WTC11 (cell line): ENCODE measurements at regions not wholly inside any gene's neighbourhood (a gene's known extent, or its start where the extent isn't known, plus 50 kb on each side); places are given as distances from the start of the nearest gene placed in this dataset.

Experiments used
- ATAC-seq: fragments of 200-7000 bp; cut with Tn5 transposase; 2 replicates; pipeline ENCODE4 v1.10.0; 2021; ENCODE audit warnings: mild to moderate bottlenecking, moderate library complexity
- CTCF ChIA-PET: fragments of 300-600 bp; sonication (Branson Sonifier 250); formaldehyde crosslinking; loops from one replicate; lab custom pipeline; 2021; ENCODE audit warnings: antibody characterized with exemption; lab: Charles Lee
- POLR2A ChIA-PET: fragments of 350-600 bp; sonication (Branson Sonifier 250); formaldehyde crosslinking; loops from one replicate; lab custom pipeline; 2021; ENCODE audit warnings: antibody characterized with exemption; lab: Charles Lee
- DNase-seq: peaks from one replicate; pipeline ENCODE4 v3.0.0; 2021; ENCODE audit warnings: low spot score
- H3K27ac Mint-ChIP-seq: 2 replicates; pipeline ENCODE4 v1.8.0; 2021; ENCODE audit warnings: mixed read lengths
- H3K27me3 Mint-ChIP-seq: 2 replicates; pipeline ENCODE4 v1.8.0; 2021; ENCODE audit warnings: low read depth, mild to moderate bottlenecking, moderate library complexity, mixed read lengths
- H3K36me3 Mint-ChIP-seq: 2 replicates; pipeline ENCODE4 v1.8.0; 2021; ENCODE audit warnings: mixed read lengths
- H3K4me1 Mint-ChIP-seq: 2 replicates; pipeline ENCODE4 v1.8.0; 2022; ENCODE audit warnings: mixed read lengths
- H3K4me3 Mint-ChIP-seq: 2 replicates; pipeline ENCODE4 v1.8.0; 2021; ENCODE audit warnings: mild to moderate bottlenecking, moderate library complexity, mixed read lengths
- H3K9me3 Mint-ChIP-seq: 2 replicates; pipeline ENCODE4 v1.8.0; 2021; ENCODE audit warnings: mixed read lengths
- CBFB ChIP-seq: sonication (generic); formaldehyde crosslinking; IDR thresholded peaks from 2 replicates; pipeline ENCODE4 v1.8.1; 2022; ENCODE audit warnings: mild to moderate bottlenecking, low read depth, missing genetic modification reagents
- EMX1 ChIP-seq: fragments of 250-450 bp; sonication (Bioruptor Pico); IDR thresholded peaks from 2 replicates; pipeline ENCODE4 v1.8.0; 2021; ENCODE audit warnings: mild to moderate bottlenecking
- ESRRA ChIP-seq: sonication (generic); formaldehyde crosslinking; IDR thresholded peaks from 2 replicates; pipeline ENCODE4 v1.8.1; 2022; ENCODE audit warnings: mild to moderate bottlenecking, missing genetic modification reagents, borderline replicate concordance
- ETV6 ChIP-seq: sonication (generic); formaldehyde crosslinking; IDR thresholded peaks from 2 replicates; pipeline ENCODE4 v1.8.1; 2022; ENCODE audit warnings: mild to moderate bottlenecking, missing genetic modification reagents
- FOXJ3 ChIP-seq: sonication (generic); formaldehyde crosslinking; IDR thresholded peaks from 2 replicates; pipeline ENCODE4 v1.9.0; 2021; ENCODE audit warnings: missing genetic modification reagents, mild to moderate bottlenecking, borderline replicate concordance
- KAT7 ChIP-seq: sonication (generic); formaldehyde crosslinking; IDR thresholded peaks from 2 replicates; pipeline ENCODE4 v1.8.1; 2023; ENCODE audit warnings: missing genetic modification reagents, mild to moderate bottlenecking, borderline replicate concordance
- MXD4 ChIP-seq: fragments of 250-450 bp; sonication (Bioruptor Pico); IDR thresholded peaks from 2 replicates; pipeline ENCODE4 v1.8.0; 2021; ENCODE audit warnings: mild to moderate bottlenecking, moderate library complexity, borderline replicate concordance
- NFATC4 ChIP-seq: fragments of 250-450 bp; sonication (Bioruptor Pico); IDR thresholded peaks from 2 replicates; pipeline ENCODE4 v1.9.0; 2021; ENCODE audit warnings: mild to moderate bottlenecking
- SOX15 ChIP-seq: fragments of 250-450 bp; sonication (Bioruptor Pico); IDR thresholded peaks from 2 replicates; pipeline ENCODE4 v1.9.0; 2021; ENCODE audit warnings: mild to moderate bottlenecking
- SP1 ChIP-seq: sonication (generic); formaldehyde crosslinking; conservative IDR thresholded peaks from 2 replicates; pipeline ENCODE4 v1.8.1; 2022; ENCODE audit warnings: missing genetic modification reagents
- TEAD1 ChIP-seq: sonication (generic); formaldehyde crosslinking; IDR thresholded peaks from 2 replicates; pipeline ENCODE4 v1.8.0; 2022; ENCODE audit warnings: mild to moderate bottlenecking, missing genetic modification reagents
- TEAD4 ChIP-seq: sonication (generic); formaldehyde crosslinking; IDR thresholded peaks from 2 replicates; pipeline ENCODE4 v1.8.0; 2022; ENCODE audit warnings: mild to moderate bottlenecking, missing genetic modification reagents
- ZBTB21 ChIP-seq: sonication (generic); formaldehyde crosslinking; IDR thresholded peaks from 2 replicates; pipeline ENCODE4 v1.8.1; 2023; ENCODE audit warnings: mild to moderate bottlenecking, missing genetic modification reagents, borderline replicate concordance
- ZNF219 ChIP-seq: sonication (generic); formaldehyde crosslinking; IDR thresholded peaks from 2 replicates; pipeline ENCODE4 v1.8.0; 2023; ENCODE audit warnings: missing genetic modification reagents, mild to moderate bottlenecking, borderline replicate concordance
- ZNF263 ChIP-seq: sonication (generic); formaldehyde crosslinking; IDR thresholded peaks from 2 replicates; pipeline ENCODE4 v1.8.1; 2022; ENCODE audit warnings: low read depth, mild to moderate bottlenecking, moderate library complexity, missing genetic modification reagents
- ZNF671 ChIP-seq: fragments of 250-450 bp; sonication (Bioruptor Pico); IDR thresholded peaks from 2 replicates; pipeline ENCODE4 v1.8.0; 2021; ENCODE audit warnings: mild to moderate bottlenecking
- TF ChIP-seq, protein P1 (sequence below): sonication (generic); formaldehyde crosslinking; conservative IDR thresholded peaks from 2 replicates; pipeline ENCODE4 v1.8.1; 2023; ENCODE audit warnings: mild to moderate bottlenecking, low read depth, missing genetic modification reagents, moderate library complexity
- TF ChIP-seq, protein P2 (sequence below): sonication (generic); formaldehyde crosslinking; IDR thresholded peaks from 2 replicates; pipeline ENCODE4 v1.8.0; 2023; ENCODE audit warnings: mild to moderate bottlenecking, missing genetic modification reagents
- TF ChIP-seq, protein P3 (sequence below): sonication (generic); formaldehyde crosslinking; IDR thresholded peaks from 2 replicates; pipeline ENCODE4 v1.8.0; 2022; ENCODE audit warnings: mild to moderate bottlenecking, missing genetic modification reagents
- TF ChIP-seq, protein P4 (sequence below): fragments of 250-450 bp; sonication (Bioruptor Pico); IDR thresholded peaks from 2 replicates; pipeline ENCODE4 v1.9.0; 2021; ENCODE audit warnings: mild to moderate bottlenecking, borderline replicate concordance
- TF ChIP-seq, protein P5 (sequence below): sonication (generic); formaldehyde crosslinking; IDR thresholded peaks from 2 replicates; pipeline ENCODE4 v1.8.1; 2023; ENCODE audit warnings: mild to moderate bottlenecking, missing genetic modification reagents
- TF ChIP-seq, protein P6 (sequence below): sonication (generic); formaldehyde crosslinking; IDR thresholded peaks from 2 replicates; pipeline ENCODE4 v1.8.1; 2022; ENCODE audit warnings: mild to moderate bottlenecking, moderate library complexity, missing genetic modification reagents
- TF ChIP-seq, protein P7 (sequence below): sonication (generic); formaldehyde crosslinking; IDR thresholded peaks from 2 replicates; pipeline ENCODE4 v1.8.0; 2022; ENCODE audit warnings: mild to moderate bottlenecking, missing genetic modification reagents

DNA sequence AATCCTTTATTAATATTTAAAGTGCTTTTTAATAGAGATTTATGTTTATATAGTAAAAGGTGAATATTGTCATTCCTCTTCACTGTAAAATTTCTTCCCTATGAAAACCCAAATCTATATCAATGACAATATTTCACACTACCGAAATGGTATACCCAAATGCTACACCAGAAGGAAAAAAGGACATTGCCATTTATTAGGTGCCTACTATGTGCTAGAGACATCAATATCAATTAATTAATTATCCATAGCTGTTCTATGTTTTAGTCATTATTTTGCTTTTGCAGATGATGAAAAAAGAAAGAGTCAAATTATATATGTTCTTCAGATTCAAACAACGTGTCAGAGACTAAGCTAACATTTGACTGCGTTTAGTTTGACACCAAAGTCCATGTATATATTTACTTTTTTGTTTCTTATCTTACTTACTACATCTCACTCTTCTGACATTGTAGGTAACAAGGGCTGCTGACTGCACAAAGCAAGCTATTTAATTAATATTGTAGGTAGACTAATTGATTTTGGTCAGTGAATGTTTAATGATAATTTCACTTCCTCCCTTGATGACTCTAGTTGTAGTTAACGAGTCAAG is 614.0 kb upstream of the FOXG1 start:
- H3K4me3 Mint-ChIP-seq = no peak overlapping the region
- peaks cover 4% of the 10 kb centered on the region; the same call in 1 of the 2 replicates for H3K36me3 Mint-ChIP-seq
- peaks cover 4% of the 10 kb centered on the region for H3K9me3 Mint-ChIP-seq
- no peak overlapping the region for H3K27ac Mint-ChIP-seq
- H3K4me1 Mint-ChIP-seq = no peaks in the 10 kb centered on the region
- ChIA-PET POLR2A (interaction anchor here (0.6 kb wide), 1 partner anchor 248 kb away, joined by 3 read pairs; no protein-coding TSS in a partner anchor), CTCF (no interaction called here)
- no peaks in the 10 kb centered on the region for H3K27me3 Mint-ChIP-seq
- no peak for TF ChIP-seq ESRRA (CRISPR knock-in tag)
- TF ChIP-seq SOX15 (CRISPR knock-in tag) = no peak
- TF ChIP-seq, protein P1, sequence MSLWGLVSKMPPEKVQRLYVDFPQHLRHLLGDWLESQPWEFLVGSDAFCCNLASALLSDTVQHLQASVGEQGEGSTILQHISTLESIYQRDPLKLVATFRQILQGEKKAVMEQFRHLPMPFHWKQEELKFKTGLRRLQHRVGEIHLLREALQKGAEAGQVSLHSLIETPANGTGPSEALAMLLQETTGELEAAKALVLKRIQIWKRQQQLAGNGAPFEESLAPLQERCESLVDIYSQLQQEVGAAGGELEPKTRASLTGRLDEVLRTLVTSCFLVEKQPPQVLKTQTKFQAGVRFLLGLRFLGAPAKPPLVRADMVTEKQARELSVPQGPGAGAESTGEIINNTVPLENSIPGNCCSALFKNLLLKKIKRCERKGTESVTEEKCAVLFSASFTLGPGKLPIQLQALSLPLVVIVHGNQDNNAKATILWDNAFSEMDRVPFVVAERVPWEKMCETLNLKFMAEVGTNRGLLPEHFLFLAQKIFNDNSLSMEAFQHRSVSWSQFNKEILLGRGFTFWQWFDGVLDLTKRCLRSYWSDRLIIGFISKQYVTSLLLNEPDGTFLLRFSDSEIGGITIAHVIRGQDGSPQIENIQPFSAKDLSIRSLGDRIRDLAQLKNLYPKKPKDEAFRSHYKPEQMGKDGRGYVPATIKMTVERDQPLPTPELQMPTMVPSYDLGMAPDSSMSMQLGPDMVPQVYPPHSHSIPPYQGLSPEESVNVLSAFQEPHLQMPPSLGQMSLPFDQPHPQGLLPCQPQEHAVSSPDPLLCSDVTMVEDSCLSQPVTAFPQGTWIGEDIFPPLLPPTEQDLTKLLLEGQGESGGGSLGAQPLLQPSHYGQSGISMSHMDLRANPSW (CRISPR knock-in tag) = no peak
- TF ChIP-seq, protein P2, sequence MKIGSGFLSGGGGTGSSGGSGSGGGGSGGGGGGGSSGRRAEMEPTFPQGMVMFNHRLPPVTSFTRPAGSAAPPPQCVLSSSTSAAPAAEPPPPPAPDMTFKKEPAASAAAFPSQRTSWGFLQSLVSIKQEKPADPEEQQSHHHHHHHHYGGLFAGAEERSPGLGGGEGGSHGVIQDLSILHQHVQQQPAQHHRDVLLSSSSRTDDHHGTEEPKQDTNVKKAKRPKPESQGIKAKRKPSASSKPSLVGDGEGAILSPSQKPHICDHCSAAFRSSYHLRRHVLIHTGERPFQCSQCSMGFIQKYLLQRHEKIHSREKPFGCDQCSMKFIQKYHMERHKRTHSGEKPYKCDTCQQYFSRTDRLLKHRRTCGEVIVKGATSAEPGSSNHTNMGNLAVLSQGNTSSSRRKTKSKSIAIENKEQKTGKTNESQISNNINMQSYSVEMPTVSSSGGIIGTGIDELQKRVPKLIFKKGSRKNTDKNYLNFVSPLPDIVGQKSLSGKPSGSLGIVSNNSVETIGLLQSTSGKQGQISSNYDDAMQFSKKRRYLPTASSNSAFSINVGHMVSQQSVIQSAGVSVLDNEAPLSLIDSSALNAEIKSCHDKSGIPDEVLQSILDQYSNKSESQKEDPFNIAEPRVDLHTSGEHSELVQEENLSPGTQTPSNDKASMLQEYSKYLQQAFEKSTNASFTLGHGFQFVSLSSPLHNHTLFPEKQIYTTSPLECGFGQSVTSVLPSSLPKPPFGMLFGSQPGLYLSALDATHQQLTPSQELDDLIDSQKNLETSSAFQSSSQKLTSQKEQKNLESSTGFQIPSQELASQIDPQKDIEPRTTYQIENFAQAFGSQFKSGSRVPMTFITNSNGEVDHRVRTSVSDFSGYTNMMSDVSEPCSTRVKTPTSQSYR (CRISPR knock-in tag) = no peak
- TF ChIP-seq, protein P3, sequence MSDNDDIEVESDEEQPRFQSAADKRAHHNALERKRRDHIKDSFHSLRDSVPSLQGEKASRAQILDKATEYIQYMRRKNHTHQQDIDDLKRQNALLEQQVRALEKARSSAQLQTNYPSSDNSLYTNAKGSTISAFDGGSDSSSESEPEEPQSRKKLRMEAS = no peak
- TF ChIP-seq FOXJ3 = no peak
- TF ChIP-seq ZNF263 (CRISPR knock-in tag) = no peak
- TF ChIP-seq, protein P4, sequence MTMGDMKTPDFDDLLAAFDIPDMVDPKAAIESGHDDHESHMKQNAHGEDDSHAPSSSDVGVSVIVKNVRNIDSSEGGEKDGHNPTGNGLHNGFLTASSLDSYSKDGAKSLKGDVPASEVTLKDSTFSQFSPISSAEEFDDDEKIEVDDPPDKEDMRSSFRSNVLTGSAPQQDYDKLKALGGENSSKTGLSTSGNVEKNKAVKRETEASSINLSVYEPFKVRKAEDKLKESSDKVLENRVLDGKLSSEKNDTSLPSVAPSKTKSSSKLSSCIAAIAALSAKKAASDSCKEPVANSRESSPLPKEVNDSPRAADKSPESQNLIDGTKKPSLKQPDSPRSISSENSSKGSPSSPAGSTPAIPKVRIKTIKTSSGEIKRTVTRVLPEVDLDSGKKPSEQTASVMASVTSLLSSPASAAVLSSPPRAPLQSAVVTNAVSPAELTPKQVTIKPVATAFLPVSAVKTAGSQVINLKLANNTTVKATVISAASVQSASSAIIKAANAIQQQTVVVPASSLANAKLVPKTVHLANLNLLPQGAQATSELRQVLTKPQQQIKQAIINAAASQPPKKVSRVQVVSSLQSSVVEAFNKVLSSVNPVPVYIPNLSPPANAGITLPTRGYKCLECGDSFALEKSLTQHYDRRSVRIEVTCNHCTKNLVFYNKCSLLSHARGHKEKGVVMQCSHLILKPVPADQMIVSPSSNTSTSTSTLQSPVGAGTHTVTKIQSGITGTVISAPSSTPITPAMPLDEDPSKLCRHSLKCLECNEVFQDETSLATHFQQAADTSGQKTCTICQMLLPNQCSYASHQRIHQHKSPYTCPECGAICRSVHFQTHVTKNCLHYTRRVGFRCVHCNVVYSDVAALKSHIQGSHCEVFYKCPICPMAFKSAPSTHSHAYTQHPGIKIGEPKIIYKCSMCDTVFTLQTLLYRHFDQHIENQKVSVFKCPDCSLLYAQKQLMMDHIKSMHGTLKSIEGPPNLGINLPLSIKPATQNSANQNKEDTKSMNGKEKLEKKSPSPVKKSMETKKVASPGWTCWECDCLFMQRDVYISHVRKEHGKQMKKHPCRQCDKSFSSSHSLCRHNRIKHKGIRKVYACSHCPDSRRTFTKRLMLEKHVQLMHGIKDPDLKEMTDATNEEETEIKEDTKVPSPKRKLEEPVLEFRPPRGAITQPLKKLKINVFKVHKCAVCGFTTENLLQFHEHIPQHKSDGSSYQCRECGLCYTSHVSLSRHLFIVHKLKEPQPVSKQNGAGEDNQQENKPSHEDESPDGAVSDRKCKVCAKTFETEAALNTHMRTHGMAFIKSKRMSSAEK (CRISPR knock-in tag) = no peak
- no peak for TF ChIP-seq ETV6
- TF ChIP-seq ZBTB21 (CRISPR knock-in tag) = no peak
- no peak for TF ChIP-seq TEAD1 (CRISPR knock-in tag)
- TF ChIP-seq TEAD4 = no peak
- no peak for TF ChIP-seq SP1
- TF ChIP-seq ZNF219 (CRISPR knock-in tag) = no peak
- DNase-seq (no peak), ATAC-seq (no peak)

DNA sequence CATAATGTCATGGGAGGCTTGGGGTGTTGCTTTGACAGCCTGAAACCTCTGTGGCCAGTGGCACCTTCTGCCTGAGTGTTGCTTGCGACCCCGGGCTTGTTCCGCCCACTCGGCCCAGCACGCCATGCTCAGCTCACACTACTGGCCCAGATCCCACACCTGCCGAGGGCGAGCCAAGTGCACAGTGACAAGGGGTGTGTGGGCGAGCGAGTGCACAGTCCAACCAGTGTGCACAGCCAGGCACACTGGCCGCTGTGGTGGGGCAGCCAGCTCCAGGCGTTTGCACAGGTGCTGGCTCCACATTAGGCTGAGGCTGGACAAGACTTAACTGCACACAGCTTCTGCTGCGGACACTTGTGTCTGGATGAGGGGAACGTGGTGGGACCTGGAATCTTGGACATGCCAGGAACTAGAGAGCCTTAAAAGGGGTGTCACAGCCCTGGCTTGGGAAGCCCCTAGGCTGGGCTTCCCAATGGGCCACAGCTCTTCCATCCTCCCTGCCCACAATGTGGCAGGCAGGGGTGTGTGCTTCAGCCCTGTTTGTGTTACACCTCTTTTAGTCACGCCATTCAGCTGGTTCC is 609.2 kb upstream of the FOXG1 start:
- no peak for DNase-seq
- H3K4me1 Mint-ChIP-seq = no peaks in the 10 kb centered on the region
- H3K36me3 Mint-ChIP-seq = no peaks in the 10 kb centered on the region
- ChIA-PET POLR2A (no interaction called here), CTCF (no interaction called here)
- no peak for ATAC-seq
- H3K27ac Mint-ChIP-seq = no peak overlapping the region
- H3K4me3 Mint-ChIP-seq = no peak overlapping the region
- H3K9me3 Mint-ChIP-seq = no peaks in the 10 kb centered on the region
- no peaks in the 10 kb centered on the region for H3K27me3 Mint-ChIP-seq
- TF ChIP-seq NFATC4 (CRISPR knock-in tag) (no peak), ZNF671 (no peak), MXD4 (CRISPR knock-in tag) (no peak), CBFB (CRISPR knock-in tag) (no peak), EMX1 (CRISPR knock-in tag) (no peak), KAT7 (CRISPR knock-in tag) (no peak)
- TF ChIP-seq, protein P5, sequence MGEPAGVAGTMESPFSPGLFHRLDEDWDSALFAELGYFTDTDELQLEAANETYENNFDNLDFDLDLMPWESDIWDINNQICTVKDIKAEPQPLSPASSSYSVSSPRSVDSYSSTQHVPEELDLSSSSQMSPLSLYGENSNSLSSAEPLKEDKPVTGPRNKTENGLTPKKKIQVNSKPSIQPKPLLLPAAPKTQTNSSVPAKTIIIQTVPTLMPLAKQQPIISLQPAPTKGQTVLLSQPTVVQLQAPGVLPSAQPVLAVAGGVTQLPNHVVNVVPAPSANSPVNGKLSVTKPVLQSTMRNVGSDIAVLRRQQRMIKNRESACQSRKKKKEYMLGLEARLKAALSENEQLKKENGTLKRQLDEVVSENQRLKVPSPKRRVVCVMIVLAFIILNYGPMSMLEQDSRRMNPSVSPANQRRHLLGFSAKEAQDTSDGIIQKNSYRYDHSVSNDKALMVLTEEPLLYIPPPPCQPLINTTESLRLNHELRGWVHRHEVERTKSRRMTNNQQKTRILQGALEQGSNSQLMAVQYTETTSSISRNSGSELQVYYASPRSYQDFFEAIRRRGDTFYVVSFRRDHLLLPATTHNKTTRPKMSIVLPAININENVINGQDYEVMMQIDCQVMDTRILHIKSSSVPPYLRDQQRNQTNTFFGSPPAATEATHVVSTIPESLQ = no peak
- TF ChIP-seq, protein P6, sequence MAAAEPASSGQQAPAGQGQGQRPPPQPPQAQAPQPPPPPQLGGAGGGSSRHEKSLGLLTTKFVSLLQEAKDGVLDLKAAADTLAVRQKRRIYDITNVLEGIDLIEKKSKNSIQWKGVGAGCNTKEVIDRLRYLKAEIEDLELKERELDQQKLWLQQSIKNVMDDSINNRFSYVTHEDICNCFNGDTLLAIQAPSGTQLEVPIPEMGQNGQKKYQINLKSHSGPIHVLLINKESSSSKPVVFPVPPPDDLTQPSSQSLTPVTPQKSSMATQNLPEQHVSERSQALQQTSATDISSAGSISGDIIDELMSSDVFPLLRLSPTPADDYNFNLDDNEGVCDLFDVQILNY (CRISPR knock-in tag) = no peak
- TF ChIP-seq, protein P7, sequence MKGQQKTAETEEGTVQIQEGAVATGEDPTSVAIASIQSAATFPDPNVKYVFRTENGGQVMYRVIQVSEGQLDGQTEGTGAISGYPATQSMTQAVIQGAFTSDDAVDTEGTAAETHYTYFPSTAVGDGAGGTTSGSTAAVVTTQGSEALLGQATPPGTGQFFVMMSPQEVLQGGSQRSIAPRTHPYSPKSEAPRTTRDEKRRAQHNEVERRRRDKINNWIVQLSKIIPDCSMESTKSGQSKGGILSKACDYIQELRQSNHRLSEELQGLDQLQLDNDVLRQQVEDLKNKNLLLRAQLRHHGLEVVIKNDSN = no peak
